Spleen (tissue), 11 donors: ENCODE measurements at regions not wholly inside any gene's neighbourhood (a gene's known extent, or its start where the extent isn't known, plus 50 kb on each side); places are given as distances from the start of the nearest gene placed in this dataset.

Source experiments
- DNase-seq: peaks from one replicate; pipeline ENCODE4 v3.0.0-alpha.2; 2020
- H3K27ac ChIP-seq, 8 donors: fragments of 200-600 bp; sonication (generic) in 7 of 8; 1 replicate in 4 of 8; 2 replicates in 4 of 8; pipeline versions ENCODE4 v1.5.0 to v1.8.0; 2016 to 2021; ENCODE audit warnings: inconsistent platforms in 4 of 8, mild to moderate bottlenecking in 4 of 8, moderate library complexity in 1 of 8
- H3K27me3 ChIP-seq, 7 donors: fragments of 200-600 bp; sonication (generic) in 6 of 7; replicated peaks in 1 of 7; 1 replicate in 4 of 7; 2 replicates in 3 of 7; pipeline versions ENCODE4 v1.5.0 to v1.8.0; 2016 to 2021; ENCODE audit warnings: inconsistent platforms in 3 of 7, mild to moderate bottlenecking in 1 of 7
- H3K36me3 ChIP-seq, 6 donors: fragments of 200-600 bp; sonication (generic) in 5 of 6; 1 replicate in 4 of 6; 2 replicates in 2 of 6; pipeline versions ENCODE4 v1.5.0 to v1.8.0; 2016 to 2021; ENCODE audit warnings: inconsistent platforms in 2 of 6
- H3K4me1 ChIP-seq, 6 donors: fragments of 200-600 bp; sonication (generic) in 5 of 6; 1 replicate in 3 of 6; 2 replicates in 3 of 6; pipeline versions ENCODE4 v1.5.0 to v1.8.0; 2016 to 2021; ENCODE audit warnings: inconsistent platforms in 3 of 6
- H3K4me3 ChIP-seq, 8 donors: fragments of 200-600 bp; sonication (generic) in 7 of 8; 1 replicate in 4 of 8; 2 replicates in 4 of 8; pipeline versions ENCODE4 v1.5.0 to v1.8.0; 2016 to 2021; ENCODE audit warnings: inconsistent platforms in 4 of 8, mild to moderate bottlenecking in 4 of 8, moderate library complexity in 2 of 8
- H3K9me3 ChIP-seq, 8 donors: fragments of 200-600 bp; sonication (generic) in 7 of 8; 1 replicate in 4 of 8; 2 replicates in 4 of 8; pipeline versions ENCODE4 v1.5.0 to v1.8.0; 2016 to 2021; ENCODE audit warnings: inconsistent platforms in 4 of 8
- POLR2A ChIP-seq, 3 donors: fragments of 450-650 bp; IDR thresholded peaks; one replicate each; pipeline ENCODE4 v1.5.1; 2017; ENCODE audit warnings: antibody characterized with exemption in 3 of 3, mild to moderate bottlenecking in 1 of 3
- POLR2AphosphoS5 ChIP-seq, 3 donors: sonication (generic); formaldehyde crosslinking; IDR thresholded peaks; one replicate each; pipeline ENCODE4 v1.5.1; 2017; ENCODE audit warnings: antibody characterized with exemption in 3 of 3
- WGBS, 5 donors: extraction: QIAGEN DNeasy Blood & Tissue Kit in 3 of 5; methylation state at CpG; one replicate each; pipeline versions ENCODE4 v1.1.5 to v1.1.7; 2013 to 2018; 5-methylcytosine and 5-hydroxymethylcytosine counted together
- intact Hi-C: fragments of 100-400 bp; cut with DNase I; formaldehyde crosslinking; loops from one replicate; pipeline ENCODE4 v1.15.0; 2023; ENCODE audit warnings: low total_unique reads
- TF ChIP-seq, protein P1 (sequence below), 11 experiments: fragments of 200-600 bp in 7 of 11; fragments of 450-650 bp in 4 of 11; sonication (generic) in 4 of 11; IDR thresholded peaks in 8 of 11; conservative IDR thresholded peaks in 3 of 11; 1 replicate in 7 of 11; 2 replicates in 4 of 11; pipeline versions ENCODE4 v1.4.0 to v1.8.0; 2016 to 2021; ENCODE audit warnings: antibody characterized with exemption in 11 of 11, inconsistent platforms in 4 of 11, mild to moderate bottlenecking in 1 of 11
- donor health status: healthy with polysubstance abuse.
- donor health status: DM: no; HTN: no; CAD: no; lungs with moderate emphysema.
- donor health status: DM: no; HTN: no; CAD: no.
- donor health status: Bipolar disorder and iron deficiency.
- donor health status: healthy.
- donor health status: DM: no; HTN: no; CAD: no.
- donor health status: DM: yes; HTN: yes; CAD: no.

DNA sequence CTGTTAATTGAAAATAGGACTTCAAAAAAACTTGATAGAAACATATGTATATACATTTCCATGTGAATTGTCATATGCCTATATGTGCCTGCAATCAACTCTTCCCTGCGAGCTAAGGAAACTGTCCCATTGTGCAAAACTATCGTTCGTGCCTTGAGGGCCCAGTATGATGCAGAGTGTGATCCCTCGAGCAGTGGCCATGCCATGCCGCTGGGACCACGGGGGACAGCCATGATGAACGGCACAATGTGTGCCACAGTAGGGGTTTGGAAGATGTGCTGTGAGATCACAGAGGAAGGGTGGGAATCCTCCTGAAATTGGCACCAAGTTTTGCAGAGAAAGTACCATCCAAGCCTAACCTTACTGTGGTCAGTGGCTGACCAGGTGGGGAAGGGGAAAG is 118.1 kb upstream of the SOX1 start:
- H3K4me1 ChIP-seq = no peaks in the 10 kb centered on the region
- TF ChIP-seq, protein P1, sequence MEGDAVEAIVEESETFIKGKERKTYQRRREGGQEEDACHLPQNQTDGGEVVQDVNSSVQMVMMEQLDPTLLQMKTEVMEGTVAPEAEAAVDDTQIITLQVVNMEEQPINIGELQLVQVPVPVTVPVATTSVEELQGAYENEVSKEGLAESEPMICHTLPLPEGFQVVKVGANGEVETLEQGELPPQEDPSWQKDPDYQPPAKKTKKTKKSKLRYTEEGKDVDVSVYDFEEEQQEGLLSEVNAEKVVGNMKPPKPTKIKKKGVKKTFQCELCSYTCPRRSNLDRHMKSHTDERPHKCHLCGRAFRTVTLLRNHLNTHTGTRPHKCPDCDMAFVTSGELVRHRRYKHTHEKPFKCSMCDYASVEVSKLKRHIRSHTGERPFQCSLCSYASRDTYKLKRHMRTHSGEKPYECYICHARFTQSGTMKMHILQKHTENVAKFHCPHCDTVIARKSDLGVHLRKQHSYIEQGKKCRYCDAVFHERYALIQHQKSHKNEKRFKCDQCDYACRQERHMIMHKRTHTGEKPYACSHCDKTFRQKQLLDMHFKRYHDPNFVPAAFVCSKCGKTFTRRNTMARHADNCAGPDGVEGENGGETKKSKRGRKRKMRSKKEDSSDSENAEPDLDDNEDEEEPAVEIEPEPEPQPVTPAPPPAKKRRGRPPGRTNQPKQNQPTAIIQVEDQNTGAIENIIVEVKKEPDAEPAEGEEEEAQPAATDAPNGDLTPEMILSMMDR (IDR thresholded peaks at IDR 0.05 in 8 of 11, conservative IDR thresholded peaks at IDR 0.05 in 3 of 11) = no peak
- TF ChIP-seq POLR2A (IDR thresholded peaks at IDR 0.05) (no peak), POLR2AphosphoS5 (IDR thresholded peaks at IDR 0.05) (no peak)
- intact Hi-C loops = no loop called here

DNA sequence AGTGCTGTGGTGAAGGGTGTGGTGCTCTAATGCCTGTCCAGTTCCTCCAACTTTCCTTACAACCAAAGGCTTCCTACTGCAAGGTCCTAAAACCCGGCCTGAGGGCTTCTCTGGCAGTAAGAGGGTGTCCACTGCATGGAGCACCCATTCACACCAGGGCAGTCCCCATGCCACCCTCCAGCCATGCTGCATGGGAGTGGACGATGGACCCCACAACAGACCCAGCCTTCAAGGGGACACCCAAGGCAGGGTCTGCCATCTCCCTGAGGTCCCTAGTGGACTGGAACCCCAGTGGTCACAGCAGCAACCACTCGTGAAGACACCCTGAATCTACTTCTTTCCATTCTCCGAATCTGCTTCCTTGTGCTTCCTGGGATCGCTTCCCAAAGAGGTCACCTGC is 117.6 kb upstream of the SOX1 start:
- no peak for TF ChIP-seq POLR2AphosphoS5 (IDR thresholded peaks at IDR 0.05)
- no peak for TF ChIP-seq POLR2A (IDR thresholded peaks at IDR 0.05)
- TF ChIP-seq, protein P1 (IDR thresholded peaks at IDR 0.05 in 8 of 11, conservative IDR thresholded peaks at IDR 0.05 in 3 of 11) = no peak
- intact Hi-C loops = no loop called here
- WGBS, 5 donors = 79 to 90% (median 82%) methylated on average over 4 to 5 of the region's 5 CpGs
- Histone ChIP-seq H3K4me1 (no peaks in the 10 kb centered on the region), H3K27ac (no peak overlapping the region), H3K9me3 (peaks cover 0 to 35% (median 17%) of the 10 kb centered on the region in 8 donors), H3K27me3 (peaks cover 0 to 16% (median 0%) of the 10 kb centered on the region in 7 donors), H3K4me3 (no peak overlapping the region), H3K36me3 (no peaks in the 10 kb centered on the region)
- DNase-seq = no peak

More for the DNA sequence above, 118.1 kb upstream of the SOX1 start:
- 87 to 93% (median 89%) methylated on average over 7 of the region's 7 CpGs for WGBS, 5 donors
- Histone ChIP-seq H3K36me3 (no peaks in the 10 kb centered on the region), H3K27me3 (peaks cover 0 to 15% (median 0%) of the 10 kb centered on the region in 7 donors), H3K4me3 (no peak overlapping the region), H3K27ac (no peak overlapping the region), H3K9me3 (peaks cover 0 to 35% (median 17%) of the 10 kb centered on the region in 8 donors)
- no peak for DNase-seq

DNA sequence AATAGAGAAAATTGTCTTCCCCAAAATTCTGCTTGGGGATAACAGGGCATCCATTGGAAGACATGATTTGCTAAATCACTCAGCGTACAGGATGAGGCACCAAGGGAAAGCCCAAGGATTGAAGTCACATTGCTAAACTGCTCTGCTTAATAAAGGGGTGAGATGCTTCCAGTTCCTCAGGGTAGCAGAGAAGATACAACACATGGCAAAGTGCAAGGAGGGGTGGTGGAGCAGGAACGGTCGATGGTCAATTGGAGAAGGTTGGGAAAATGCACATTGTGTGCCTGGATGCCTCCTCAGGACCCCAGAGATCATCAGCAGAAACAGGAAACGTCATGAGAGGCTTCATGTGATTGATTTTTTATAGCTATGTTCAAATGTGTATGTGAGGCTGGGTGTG is 116.3 kb upstream of the SOX1 start:
- H3K36me3 ChIP-seq = no peaks in the 10 kb centered on the region
- peaks cover 0 to 16% (median 0%) of the 10 kb centered on the region in 7 donors for H3K27me3 ChIP-seq
- WGBS, 5 donors = 65 to 81% (median 72%) methylated on average over 4 of the region's 4 CpGs
- H3K4me1 ChIP-seq = no peaks in the 10 kb centered on the region
- intact Hi-C loops = no loop called here
- no peak overlapping the region for H3K4me3 ChIP-seq
- no peak overlapping the region for H3K27ac ChIP-seq
- TF ChIP-seq POLR2A (IDR thresholded peaks at IDR 0.05) (no peak), POLR2AphosphoS5 (IDR thresholded peaks at IDR 0.05) (no peak)
- TF ChIP-seq, protein P1 (IDR thresholded peaks at IDR 0.05 in 8 of 11, conservative IDR thresholded peaks at IDR 0.05 in 3 of 11) = no peak
- DNase-seq = no peak
- H3K9me3 ChIP-seq = peaks cover 0 to 35% (median 17%) of the 10 kb centered on the region in 8 donors

DNA sequence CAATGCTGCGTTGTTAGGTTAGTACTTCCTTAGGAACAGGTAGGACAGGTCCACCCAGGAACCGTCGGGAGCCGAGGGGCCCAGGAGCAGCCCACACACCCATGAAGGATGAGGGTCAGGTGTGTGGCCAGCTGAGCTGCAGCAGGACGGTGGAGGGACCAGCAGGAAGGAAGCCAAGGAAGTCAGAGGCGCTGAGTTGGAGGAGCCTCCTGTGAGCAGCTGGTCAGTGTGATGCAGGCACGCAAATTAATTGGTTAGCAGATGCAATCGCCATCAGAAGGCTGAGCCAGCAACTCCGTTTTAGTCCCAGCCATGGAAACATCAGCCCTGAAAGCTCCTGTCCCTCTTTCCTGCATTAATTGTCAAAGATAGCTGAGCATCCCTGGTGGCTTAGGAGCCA is 114.9 kb upstream of the SOX1 start:
- Histone ChIP-seq H3K9me3 (peaks cover 0 to 42% (median 17%) of the 10 kb centered on the region in 8 donors), H3K36me3 (no peaks in the 10 kb centered on the region), H3K27ac (no peak overlapping the region), H3K4me3 (no peak overlapping the region), H3K27me3 (peaks cover 0 to 16% (median 0%) of the 10 kb centered on the region in 7 donors), H3K4me1 (no peaks in the 10 kb centered on the region)
- no peak for TF ChIP-seq POLR2AphosphoS5 (IDR thresholded peaks at IDR 0.05)
- WGBS, 5 donors = 59 to 74% (median 64%) methylated on average over 9 of the region's 9 CpGs
- intact Hi-C loops = no loop called here
- DNase-seq = peak; percentile 66

DNA sequence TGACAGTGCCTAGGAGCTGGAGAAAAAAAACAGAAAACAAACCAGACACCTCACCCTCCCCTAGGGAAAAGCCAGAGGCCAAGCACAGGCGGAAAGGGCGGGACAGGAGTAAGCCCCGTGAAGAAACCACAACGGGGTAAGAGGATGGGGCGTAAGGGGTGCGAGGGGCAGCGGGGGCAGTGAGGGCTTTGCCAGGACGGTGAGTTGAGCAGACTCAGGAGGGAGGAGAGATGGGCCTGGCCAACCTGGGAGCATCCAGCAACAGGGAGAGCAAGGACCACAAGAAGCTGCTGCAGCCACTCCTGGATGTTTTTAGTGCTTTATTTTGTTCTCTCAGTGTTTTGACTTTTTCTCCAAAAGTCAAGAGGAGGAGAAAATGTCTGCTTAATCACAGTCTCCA is 114.1 kb upstream of the SOX1 start:
- DNase-seq = peak; percentile 34

More for the DNA sequence above, 114.1 kb upstream of the SOX1 start:
- H3K9me3 ChIP-seq = peaks cover 0 to 42% (median 17%) of the 10 kb centered on the region in 8 donors
- intact Hi-C loops = no loop called here
- peaks cover 0 to 16% (median 0%) of the 10 kb centered on the region in 7 donors for H3K27me3 ChIP-seq
- no peaks in the 10 kb centered on the region for H3K36me3 ChIP-seq
- no peak overlapping the region for H3K4me3 ChIP-seq
- 69 to 83% (median 78%) methylated on average over 8 of the region's 8 CpGs for WGBS, 5 donors
- H3K4me1 ChIP-seq = no peaks in the 10 kb centered on the region
- TF ChIP-seq, protein P1 (IDR thresholded peaks at IDR 0.05 in 8 of 11, conservative IDR thresholded peaks at IDR 0.05 in 3 of 11) = no peak
- TF ChIP-seq POLR2AphosphoS5 (IDR thresholded peaks at IDR 0.05) (no peak), POLR2A (IDR thresholded peaks at IDR 0.05) (no peak)
- no peak overlapping the region for H3K27ac ChIP-seq
